HG02973 (cell line): ENCODE measurements at regions not wholly inside any gene's neighbourhood (a gene's known extent, or its start where the extent isn't known, plus 50 kb on each side); places are given as distances from the start of the nearest gene placed in this dataset.
"Not testable (repeated sequence)": the region's sequence is repeated elsewhere in the genome, so short reads cannot be mapped to it uniquely, and the experiment has no call there.

ENCODE experiments used
- ATAC-seq: cut with Tn5 transposase; IDR thresholded peaks from one replicate; pipeline ENCODE4 v1.9.1; 2021; ENCODE audit warnings: moderate library complexity; ENCODE audit not compliant: unreplicated experiment

DNA sequence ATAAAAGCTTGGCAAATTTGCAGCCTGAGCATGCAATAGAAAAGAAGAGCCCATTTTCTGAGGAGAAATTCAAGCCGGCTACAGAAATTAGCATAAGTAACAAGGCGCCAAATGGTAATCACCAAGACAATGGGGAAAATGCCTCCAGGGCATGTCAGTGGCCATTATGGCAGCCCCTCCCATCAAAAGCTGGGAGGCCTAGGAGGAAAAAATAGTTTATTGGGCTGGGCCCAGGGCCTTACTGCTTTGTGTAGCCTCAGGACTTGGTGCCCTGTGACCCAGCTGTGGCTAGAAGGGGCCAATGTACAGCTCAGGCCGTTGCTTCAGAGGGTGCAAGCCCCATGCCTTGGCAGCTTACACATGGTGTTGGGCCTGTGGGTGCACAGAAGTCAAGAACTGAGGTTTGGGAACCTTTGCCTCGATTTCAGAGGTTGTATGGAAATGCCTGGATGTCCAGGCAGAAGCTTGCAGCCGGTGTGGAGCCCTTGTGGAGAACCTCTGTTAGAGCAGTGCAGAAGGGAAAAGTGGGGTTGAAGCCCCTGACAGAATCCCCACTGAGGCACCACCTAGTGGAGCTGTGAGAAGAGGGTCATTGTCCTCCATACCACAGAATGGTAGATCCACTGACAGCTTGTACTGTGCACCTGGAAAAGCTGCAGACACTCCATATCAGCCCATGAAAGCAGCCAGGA is 328.5 kb upstream of the MAP3K7 start:
- ATAC-seq, result no peak

DNA sequence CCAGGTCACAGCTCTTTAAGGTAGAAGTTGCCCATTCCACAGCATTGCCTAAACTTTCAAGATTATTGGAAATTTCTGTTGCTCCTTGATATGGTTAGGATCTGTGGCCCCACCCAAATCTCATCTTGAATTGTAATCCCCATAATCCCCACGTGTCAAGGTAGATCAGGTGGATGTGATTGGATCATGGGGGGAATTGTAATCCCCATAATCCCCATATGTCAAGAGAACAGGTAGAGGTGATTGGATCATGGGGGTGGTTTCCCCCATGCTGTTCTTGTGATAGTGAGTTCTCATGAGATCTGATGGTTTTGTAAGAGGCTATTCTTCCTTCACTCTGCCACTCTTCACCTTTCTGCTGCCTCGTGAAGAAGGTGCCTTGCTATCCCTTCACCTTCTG is 327.4 kb upstream of the MAP3K7 start:
- ATAC-seq, result no peak

DNA sequence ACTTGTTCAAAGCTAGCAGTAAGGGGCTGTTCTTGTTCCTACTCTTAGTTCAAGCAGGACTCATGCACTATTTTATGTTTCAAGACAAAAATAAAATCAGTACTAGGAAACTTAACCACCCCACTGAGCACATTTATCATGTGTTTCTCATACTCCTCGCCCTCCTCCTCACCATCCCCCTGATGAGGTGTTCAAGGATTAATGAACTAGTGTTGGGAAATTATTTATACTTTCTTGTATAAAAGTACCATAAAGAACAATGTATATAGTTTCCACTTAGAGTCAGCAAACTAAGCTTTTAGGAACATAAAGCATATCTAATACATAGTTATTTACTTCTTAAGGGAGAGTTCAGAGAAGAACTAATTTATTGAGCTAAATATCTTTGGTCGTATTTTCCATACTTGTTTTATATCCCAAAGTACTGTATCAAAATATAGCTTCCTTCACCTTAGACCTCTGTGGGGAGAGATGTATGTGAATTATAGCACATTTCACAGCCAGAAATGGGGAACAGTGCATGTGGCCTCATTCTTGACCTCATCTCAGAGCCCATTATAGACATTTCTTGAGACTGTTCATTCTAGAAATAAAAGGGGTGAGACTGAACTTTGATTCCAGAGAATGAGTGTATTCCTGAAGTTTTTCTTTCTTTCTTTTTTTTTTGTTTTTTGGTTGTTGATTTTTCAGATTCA is 326.5 kb upstream of the MAP3K7 start:
- no peak for ATAC-seq

DNA sequence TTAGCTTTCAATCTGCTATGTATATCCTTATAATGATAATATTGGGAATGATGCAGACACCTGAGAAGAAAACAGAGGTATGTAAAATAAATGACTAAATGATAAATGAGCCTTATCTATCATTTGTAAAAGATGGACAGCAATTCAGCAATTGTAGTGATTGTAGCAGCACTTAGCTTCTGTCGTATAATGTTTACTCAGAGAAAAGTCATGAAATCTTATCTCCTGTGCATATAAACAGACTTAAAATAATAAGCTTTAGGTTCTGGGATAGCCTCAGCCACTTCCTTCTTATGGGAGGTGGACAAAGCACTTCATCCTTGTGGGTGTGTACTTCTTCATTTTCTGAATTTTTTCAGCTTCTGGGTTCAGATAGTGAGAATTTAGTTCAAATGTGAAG is 324.8 kb upstream of the MAP3K7 start:
- no peak for ATAC-seq

DNA sequence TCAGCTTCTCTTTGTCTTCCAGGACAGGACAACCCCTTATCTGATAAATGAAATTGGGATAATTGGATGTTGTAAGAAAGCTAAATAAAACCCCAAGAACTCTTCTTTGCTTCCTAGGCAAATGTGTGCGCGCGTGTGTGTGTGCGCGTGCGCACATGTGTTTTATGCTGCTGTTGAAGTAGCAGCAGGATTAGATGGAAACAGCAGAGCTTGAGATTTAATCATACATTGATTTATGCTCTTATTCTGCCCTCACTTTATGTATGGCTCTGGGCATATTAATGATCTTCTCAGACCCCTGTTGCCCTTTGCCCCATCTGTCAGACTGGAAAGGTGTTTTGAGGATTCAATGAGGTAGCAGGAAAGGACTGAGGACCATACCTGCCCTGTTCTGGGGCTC is 324.0 kb upstream of the MAP3K7 start:
- ATAC-seq, result no peak

DNA sequence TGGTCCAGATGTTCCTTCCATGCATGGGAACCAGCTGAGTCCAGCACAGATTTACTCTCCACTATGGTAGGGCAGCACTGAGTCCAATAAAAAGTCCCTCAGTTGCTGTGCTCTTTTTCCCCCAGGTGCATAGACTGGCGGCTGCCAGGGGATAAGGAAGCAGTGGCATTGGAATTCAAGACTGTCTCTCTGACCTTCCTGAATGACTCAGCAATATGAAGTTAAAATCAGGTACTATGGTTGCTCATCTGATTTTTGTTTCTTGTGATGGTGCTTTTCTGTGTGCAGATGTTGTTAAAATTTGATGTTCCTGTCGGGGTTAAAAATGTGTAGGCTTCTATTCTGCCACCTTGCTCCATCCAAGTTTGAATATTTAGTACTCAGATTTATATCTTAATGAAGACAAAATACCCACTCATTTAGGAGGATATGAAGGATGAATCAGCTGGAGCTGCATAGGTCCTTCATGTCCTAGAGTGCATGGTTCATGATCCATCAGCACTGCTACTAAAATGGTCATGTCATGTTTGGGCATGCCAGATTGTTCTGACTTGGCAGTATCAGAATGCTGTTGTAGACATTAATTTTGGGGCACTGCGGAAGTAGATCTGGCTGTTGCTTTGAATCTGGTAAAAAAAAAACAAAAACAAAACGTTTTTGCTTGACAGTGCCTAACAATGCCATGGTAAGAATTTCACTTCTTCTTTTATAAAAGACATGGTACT is 321.2 kb upstream of the MAP3K7 start:
- ATAC-seq, result no peak

DNA sequence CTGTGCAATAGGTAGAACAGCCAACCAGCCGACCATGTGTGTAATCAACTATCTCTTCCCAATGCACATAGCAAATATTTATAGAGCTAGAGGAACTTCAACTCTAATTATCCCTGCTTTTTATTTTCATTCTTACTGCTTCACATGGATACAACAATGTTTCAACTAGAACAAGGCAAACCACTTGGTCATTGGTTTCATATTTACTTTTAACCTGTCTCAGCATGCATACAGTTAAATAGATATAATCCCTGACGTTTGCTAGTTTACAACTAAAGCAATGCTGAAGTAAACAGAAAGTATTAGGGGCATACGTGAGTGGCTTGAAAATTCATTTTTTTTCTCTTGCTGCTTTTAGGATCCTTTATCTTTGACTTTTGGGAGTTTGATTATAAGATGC is 318.5 kb upstream of the MAP3K7 start:
- ATAC-seq, result no peak

DNA sequence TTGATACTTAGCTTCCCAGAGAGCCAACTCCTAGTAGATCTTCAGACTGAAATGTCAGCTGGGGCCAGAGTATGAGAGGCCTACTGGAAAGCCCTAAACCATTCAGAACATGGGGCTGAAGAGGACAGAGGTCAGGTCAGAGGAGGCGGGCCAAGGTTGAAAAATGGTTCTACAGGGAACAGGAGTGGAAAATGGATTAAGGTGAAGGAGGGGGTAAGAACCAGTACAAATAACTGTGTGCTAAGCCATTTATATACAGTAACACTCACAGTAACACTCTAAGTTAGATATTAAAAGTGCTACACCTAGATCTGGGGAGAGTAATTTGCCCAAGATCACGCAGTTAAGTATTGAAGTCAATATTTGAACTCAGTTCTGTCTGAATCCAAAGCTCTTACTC is 313.2 kb upstream of the MAP3K7 start:
- no peak for ATAC-seq

DNA sequence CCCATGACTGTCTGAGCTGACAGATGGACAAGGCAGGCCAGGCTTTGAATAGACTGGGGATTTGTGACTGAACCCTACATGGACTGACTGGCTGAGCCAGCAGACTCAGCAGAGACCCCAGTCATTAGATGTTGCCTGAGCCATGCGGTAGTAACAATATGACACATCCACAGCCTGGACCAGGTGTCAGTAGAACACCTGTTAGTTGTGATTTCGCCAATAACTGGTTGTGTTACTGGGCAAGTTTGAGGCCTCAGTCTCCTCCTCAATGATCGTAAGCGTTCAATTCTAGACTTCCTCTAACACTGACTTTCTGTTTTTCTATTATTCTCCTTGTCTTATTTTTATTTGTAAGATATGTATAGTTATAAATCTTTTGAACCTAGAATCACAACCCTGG is 311.9 kb upstream of the MAP3K7 start:
- ATAC-seq, result no peak

DNA sequence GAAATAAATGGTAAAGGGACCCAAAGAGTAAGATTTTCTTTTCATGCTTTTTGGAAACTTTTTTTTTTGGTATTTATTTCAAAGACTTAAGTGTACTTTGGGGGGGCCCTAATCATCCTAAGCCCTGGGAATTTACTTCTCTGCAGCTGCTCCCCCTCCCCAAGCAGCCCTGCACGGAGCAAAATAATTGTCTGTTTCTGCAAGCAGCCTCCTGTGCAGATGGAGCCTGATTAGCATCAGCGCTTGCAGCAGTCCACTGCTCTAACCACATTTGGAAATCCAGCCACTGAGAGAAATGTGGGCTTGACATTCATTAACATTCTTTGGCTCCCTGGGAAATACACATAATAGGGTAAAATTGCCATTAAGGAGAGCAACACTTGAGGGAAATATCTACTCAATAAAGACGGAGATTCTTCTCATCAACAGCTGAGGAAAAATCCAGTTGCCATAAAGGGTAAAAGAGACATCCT is 309.2 kb upstream of the MAP3K7 start:
- ATAC-seq, result no peak

DNA sequence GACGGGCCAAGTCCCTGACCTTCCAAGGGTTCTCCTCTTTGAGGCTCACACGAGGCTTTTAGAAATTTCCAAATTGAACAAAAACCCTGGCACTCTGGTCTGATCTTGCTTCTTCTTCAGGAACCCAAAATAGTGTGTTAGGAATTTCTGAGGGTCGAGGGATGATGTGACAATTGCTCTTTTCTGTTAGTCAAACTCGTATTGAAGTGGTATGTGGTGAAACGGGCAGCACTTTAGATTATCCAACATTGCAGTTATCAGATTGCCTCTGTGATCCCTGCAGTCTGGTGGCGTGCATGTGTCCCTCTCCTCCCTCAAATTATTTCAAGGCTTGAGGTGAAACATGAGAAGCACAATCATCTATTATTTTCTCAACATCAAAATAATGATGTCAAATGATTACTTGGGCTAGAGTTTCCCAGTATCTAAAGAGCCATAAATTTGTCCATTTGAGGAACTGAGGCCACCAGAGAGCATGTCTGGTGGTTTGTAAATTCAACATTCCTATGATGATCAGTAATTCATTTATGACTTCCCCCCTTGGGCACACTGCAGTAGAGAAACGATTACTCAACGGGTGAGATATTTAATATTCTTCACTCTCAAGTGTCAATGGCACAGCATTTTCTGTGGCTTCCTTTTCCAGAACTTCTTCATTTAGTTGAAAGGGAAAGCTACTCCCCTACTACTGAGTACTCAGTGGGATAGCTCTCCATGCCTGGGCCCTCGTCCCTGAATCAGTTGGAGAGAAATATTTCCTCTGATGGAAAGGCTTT is 308.6 kb upstream of the MAP3K7 start:
- no peak for ATAC-seq

DNA sequence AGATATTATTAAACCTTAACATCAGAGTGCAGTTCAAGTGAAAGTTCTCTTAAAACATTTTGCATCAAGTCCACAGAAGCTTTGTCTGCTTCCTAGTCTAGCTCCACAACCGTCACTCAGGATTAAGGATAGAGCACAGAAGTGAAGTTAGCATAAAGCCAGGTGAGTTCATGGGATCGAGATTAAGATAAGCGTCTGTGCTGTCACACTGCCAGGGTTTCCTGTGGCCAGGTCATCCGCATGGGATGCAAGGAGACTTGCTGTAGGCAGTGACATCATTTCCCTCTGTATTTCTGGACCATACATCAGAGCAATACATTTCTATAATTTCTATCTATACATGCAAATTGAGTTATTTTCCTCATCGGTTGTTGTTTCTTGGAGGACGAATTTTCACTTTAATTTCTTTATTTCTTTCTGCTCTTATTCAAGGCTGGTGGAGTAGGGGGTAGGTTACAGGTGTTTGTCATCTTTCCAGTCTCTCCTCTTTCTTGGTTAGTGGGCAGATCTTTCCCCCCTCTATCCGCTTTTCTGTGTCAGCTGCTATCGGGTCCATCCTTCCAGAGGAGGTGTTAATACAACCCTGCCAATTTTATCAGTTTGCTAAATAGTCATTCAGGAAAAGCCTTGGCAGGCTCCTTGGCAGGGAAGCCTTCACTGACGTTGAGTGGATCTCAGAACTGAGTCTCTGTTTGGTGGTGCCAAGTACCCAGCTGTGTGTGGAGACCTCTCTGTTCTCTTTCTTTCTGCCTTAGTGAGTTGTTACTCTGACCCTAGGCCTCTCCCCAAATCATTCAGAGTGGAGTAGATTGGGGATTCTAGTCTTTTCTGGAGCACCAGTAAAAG is 307.6 kb upstream of the MAP3K7 start:
- no peak for ATAC-seq

DNA sequence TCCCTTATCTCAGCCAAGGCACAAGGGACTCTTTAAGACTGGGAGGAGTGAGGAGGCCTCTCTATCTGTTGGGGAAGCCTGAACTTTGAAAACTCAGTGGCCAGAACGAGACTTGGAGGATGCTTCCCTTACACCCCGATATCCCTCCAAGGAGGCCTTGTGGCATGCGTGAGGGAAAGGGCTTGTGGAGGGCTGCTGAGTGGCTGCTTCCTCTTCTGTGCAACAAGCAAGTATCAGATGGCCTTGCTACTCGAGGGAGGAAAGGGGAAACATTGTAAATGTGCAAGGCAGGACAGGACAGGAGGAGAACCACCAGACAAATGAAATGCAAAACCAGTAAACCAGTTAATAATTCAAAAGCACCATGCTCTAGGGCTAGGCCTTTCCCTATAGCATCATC is 306.5 kb upstream of the MAP3K7 start:
- no peak for ATAC-seq

DNA sequence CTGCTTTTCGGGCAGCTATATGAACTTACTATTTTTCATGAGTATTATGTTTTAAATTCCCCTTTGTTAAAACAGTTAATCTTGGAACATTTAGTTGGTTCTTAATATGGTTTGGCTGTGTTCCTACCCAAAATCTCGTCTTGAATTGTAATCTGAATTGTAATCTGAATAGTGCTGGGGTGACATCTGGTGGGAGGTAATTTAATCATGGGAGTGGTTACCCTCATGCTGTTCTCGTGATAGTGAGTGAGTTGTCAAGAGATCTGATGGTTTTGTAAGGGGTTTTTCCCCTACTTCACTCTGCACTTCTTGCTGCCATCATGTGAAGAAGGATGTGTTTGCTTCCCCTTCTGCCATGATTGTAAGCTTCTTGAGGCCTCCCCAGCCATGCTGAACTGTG is 305.4 kb upstream of the MAP3K7 start:
- ATAC-seq, result no peak

DNA sequence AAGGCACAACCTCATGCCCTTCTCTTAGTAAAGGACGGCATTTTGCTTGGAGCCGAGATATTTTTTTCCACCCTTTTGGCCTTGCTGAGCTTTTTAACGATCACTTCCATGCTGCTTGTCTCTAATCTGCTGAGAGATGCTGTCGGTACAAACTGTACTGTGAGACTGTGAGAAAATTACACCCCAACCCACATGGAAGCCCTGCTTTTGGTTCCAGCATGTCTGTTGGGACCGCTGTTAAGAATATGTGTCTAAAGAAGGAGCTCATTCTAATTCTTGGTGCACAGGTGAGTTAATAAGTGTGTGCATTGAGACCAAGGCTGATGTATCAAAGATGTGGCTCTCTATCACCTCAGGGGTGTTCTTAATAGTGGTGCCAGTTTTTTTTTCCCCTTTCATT is 304.5 kb upstream of the MAP3K7 start:
- no peak for ATAC-seq

DNA sequence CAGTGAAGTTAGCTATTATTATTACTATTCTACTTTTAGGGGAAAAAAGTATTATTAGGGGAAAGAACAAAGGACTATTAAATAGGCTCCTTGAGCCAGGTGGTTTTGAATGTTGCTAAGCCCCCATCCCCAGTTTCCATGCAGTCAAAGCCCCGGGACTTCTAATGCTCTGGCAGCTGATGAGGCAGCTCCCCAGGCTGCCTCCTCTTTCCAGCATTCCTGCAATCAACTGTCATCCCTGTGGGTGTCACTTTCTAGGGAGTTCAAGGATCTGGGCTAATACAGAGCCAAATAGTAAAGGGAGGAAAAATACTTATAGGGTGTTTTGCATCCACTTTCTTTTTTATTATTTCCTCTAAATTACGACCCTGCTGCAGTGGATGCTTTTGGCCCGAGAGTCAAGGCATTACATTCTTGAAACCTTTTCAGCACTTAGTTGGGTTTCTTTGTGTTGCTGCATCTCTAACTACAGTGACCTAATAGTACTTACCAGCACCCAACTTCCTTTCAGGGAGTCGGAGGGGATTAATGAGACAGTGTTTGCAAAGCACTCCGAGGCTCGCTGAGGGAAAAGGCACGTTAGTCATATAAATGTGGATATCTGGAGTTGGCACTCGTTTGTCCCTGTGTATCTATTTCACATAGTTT is 303.9 kb upstream of the MAP3K7 start:
- ATAC-seq, result no peak

DNA sequence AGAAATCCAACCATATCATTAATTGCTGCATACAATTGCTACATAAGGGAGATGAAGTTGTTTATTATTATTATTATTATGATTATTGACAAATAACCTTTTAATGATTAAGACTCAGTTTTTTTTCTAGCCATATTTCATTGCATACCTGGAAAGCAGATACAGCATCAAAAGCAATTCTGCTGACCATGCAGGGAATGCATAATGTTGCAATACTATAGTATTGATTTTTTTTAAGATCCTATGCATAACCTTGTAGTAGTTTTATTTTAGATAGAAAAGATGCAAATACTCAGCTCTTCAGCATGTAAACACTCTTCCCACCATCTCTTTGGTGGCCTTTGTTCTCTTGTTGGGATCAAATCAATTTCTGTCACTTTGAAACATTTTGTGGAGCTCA is 300.9 kb upstream of the MAP3K7 start:
- no peak for ATAC-seq

DNA sequence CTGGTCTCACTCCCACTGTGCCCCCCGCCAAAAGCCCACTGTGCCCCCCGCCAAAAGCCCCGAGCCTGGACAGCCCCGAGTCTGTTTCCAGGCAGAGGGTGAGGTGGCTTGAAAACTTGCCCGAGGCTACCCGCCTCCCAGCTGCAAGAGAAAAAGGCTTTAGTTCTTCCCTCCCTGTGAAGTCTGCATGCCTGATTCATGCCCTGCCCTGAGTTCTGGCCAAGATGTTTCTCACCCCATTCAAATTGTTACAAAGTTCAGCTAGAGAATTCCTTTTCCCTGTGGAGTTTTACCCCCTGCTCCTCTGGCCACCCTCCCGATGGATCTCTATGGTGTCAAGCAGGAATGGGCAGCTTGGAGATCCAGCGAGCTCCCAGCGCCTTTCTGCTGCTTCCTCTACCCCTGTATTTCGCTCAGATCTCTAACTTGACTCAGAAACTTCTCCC is 298.8 kb upstream of the MAP3K7 start:
- ATAC-seq, result no peak

DNA sequence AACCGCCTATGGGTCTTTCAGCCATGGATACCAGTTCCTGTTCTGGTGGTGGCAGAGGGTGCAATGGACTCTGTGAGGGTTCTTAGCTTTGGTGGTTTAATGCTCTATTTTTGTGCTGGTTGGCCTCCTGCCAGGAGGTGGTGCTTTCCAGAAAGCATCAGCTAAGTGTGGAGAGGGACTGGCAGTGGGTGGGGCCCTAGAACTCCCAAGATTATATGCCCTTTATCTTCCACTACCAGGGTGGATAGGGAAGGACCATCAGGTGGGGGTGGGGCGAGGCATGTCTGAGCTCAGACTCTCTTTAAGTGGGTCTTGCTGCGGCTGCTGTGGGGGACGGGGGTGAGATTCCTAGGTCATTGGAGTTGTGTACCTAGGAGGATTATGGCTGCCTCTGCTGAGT is 298.3 kb upstream of the MAP3K7 start:
- not testable (repeated sequence) for ATAC-seq

DNA sequence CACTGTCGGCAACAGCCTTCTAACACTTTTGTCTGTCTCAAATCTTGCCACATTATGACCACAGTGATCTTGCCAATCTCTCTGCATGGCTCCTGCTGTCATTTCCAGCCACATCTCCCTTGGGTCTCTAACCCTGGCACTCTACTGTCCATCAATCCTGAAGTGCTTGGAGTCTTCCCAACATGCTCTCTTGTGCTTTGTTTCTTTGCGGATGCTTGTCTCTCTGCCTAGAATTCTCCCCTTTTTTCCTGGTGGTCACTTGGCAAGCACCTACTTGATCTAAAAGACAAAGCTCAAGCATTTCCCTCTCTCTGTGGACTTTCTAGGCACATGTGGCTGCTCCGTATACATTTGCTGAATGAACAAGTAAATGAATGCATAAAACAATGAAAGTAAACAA is 290.7 kb upstream of the MAP3K7 start:
- ATAC-seq, result no peak
